ENCODE measurements at regions not wholly inside any gene's neighbourhood (a gene's known extent, or its start where the extent isn't known, plus 50 kb on each side); places are given as distances from the start of the nearest gene placed in this dataset.

GRCh38 chr2:82259551-82259950, 1955.0 kb upstream of the LRRTM1 start:
- TF ChIP-seq CTCF (IDR thresholded peaks at IDR 0.05) (no peak), POLR2A (IDR thresholded peaks at IDR 0.05) (no peak), EP300 (IDR thresholded peaks at IDR 0.05) (no peak)

Measured in ovary (tissue), 3 donors.